Adrenal gland (tissue), 5 donors: ENCODE measurements at regions not wholly inside any gene's neighbourhood (a gene's known extent, or its start where the extent isn't known, plus 50 kb on each side); places are given as distances from the start of the nearest gene placed in this dataset.

Experiments
- POLR2A ChIP-seq, 2 donors: fragments of 450-650 bp; IDR thresholded peaks; one replicate each; pipeline ENCODE4 v1.6.1; 2017; ENCODE audit warnings: antibody characterized with exemption in 2 of 2, mild to moderate bottlenecking in 2 of 2, moderate library complexity in 1 of 2
- TF ChIP-seq, protein P1 (sequence below), 6 experiments: fragments of 450-650 bp in 4 of 6; fragments of 200-600 bp in 2 of 6; sonication (generic) in 1 of 6; IDR thresholded peaks; 1 replicate in 5 of 6; 2 replicates in 1 of 6; pipeline versions ENCODE4 v1.5.1 to v1.8.0; 2016 to 2021; ENCODE audit warnings: antibody characterized with exemption in 6 of 6, mild to moderate bottlenecking in 2 of 6, moderate library complexity in 1 of 6
- donor health status: DM: no; HTN: no; CAD: no.

DNA sequence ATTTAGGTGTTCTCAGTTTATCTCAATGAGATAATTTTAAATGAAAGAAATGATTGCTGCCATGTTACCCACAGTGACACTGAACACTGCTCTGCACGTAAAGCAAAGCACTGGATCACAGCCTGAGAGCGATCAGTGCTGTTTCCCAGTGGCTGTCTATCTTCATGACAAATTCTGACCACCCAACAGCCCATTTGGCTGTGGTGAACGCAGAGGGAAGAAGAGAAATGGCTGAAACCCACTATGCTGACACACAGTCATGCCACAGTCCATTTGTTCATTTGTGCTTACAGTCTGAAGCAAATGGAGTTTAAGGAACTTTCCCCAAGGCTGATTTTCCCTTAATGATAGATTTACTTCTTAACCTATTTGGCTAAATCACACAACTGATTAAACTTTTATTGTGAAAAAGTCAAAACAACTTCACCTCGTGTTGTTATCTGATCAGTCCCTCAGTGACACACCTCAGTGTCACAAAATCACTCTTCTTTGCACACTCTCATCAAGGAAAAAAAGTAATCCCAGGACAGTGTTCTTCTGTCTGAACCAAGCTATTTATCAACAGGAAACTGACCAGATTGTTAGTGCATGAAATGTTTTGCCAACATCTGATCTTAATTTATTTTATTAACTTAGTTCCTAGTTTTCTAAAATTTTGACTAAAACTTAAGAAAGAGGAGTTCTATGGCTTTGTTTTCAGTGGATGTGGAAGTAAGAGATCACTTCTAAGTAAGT lies 225.1 kb downstream of the TBX18 start:
- TF ChIP-seq, protein P1, sequence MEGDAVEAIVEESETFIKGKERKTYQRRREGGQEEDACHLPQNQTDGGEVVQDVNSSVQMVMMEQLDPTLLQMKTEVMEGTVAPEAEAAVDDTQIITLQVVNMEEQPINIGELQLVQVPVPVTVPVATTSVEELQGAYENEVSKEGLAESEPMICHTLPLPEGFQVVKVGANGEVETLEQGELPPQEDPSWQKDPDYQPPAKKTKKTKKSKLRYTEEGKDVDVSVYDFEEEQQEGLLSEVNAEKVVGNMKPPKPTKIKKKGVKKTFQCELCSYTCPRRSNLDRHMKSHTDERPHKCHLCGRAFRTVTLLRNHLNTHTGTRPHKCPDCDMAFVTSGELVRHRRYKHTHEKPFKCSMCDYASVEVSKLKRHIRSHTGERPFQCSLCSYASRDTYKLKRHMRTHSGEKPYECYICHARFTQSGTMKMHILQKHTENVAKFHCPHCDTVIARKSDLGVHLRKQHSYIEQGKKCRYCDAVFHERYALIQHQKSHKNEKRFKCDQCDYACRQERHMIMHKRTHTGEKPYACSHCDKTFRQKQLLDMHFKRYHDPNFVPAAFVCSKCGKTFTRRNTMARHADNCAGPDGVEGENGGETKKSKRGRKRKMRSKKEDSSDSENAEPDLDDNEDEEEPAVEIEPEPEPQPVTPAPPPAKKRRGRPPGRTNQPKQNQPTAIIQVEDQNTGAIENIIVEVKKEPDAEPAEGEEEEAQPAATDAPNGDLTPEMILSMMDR (IDR thresholded peaks at IDR 0.05): no peak
- no peak for TF ChIP-seq POLR2A (IDR thresholded peaks at IDR 0.05)
